PFSK-1 (cell line): ENCODE measurements at regions not wholly inside any gene's neighbourhood (a gene's known extent, or its start where the extent isn't known, plus 50 kb on each side); places are given as distances from the start of the nearest gene placed in this dataset.

ENCODE experiments used
- FOXP2 ChIP-seq: optimal IDR thresholded peaks from 2 replicates; pipeline ENCODE3; 2011; ENCODE audit warnings: borderline replicate concordance, control low read depth, inconsistent platforms; ENCODE audit not compliant: insufficient read depth; ENCODE audit errors: extremely low read length, extremely low read depth
- POLR2AphosphoS5 ChIP-seq: IDR thresholded peaks from 2 replicates; pipeline ENCODE4 v1.6.1; 2012; ENCODE audit warnings: low read depth, mild to moderate bottlenecking, control low read depth, low read length, moderate library complexity
- SIN3A ChIP-seq: IDR thresholded peaks from 2 replicates; pipeline ENCODE4 v1.6.1; 2012; ENCODE audit warnings: mild to moderate bottlenecking, low read length, moderate library complexity, borderline replicate concordance; ENCODE audit not compliant: insufficient read depth
- TAF1 ChIP-seq: IDR thresholded peaks from 2 replicates; pipeline ENCODE4 v1.6.1; 2012; ENCODE audit warnings: low read length, control low read depth, borderline replicate concordance; ENCODE audit not compliant: insufficient read depth
- TF ChIP-seq, protein P1 (sequence below), 2 experiments: IDR thresholded peaks; 2 replicates each; pipeline versions ENCODE4 v1.6.1 to v1.8.0; 2011 to 2012; ENCODE audit warnings: low read depth in 2 of 2, low read length in 2 of 2, control low read depth in 1 of 2, inconsistent platforms in 1 of 2, mild to moderate bottlenecking in 1 of 2, moderate library complexity in 1 of 2; ENCODE audit not compliant: insufficient read depth in 1 of 2

DNA sequence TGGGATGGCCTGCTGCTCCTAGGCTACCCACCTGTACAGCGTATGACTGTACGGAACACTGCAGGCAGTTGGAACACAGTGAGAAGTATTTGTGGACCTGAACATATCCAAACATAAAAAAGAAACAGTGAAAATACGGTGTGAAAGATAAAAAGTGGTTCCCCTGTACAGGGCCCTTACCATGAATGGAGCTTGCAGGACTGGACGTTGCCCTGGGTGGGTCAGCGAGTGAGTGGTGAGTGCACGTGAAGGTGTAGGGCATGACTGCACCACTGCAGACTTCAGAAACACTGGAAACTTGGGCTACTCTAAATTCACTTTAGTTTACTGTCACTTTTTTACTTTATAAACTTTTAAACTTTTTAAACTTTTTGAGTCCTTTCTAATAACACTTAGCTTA lies 71.2 kb upstream of the SLC6A6 start:
- TF ChIP-seq SIN3A: no peak
- TF ChIP-seq, protein P1, sequence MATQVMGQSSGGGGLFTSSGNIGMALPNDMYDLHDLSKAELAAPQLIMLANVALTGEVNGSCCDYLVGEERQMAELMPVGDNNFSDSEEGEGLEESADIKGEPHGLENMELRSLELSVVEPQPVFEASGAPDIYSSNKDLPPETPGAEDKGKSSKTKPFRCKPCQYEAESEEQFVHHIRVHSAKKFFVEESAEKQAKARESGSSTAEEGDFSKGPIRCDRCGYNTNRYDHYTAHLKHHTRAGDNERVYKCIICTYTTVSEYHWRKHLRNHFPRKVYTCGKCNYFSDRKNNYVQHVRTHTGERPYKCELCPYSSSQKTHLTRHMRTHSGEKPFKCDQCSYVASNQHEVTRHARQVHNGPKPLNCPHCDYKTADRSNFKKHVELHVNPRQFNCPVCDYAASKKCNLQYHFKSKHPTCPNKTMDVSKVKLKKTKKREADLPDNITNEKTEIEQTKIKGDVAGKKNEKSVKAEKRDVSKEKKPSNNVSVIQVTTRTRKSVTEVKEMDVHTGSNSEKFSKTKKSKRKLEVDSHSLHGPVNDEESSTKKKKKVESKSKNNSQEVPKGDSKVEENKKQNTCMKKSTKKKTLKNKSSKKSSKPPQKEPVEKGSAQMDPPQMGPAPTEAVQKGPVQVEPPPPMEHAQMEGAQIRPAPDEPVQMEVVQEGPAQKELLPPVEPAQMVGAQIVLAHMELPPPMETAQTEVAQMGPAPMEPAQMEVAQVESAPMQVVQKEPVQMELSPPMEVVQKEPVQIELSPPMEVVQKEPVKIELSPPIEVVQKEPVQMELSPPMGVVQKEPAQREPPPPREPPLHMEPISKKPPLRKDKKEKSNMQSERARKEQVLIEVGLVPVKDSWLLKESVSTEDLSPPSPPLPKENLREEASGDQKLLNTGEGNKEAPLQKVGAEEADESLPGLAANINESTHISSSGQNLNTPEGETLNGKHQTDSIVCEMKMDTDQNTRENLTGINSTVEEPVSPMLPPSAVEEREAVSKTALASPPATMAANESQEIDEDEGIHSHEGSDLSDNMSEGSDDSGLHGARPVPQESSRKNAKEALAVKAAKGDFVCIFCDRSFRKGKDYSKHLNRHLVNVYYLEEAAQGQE (IDR thresholded peaks at IDR 0.05; ENCODE audit: insufficient read depth in 1 of 2, low read depth in 2 of 2, low read length in 2 of 2): no peak
- TF ChIP-seq TAF1: no peak
- no peak for TF ChIP-seq FOXP2
- no peak for TF ChIP-seq POLR2AphosphoS5

DNA sequence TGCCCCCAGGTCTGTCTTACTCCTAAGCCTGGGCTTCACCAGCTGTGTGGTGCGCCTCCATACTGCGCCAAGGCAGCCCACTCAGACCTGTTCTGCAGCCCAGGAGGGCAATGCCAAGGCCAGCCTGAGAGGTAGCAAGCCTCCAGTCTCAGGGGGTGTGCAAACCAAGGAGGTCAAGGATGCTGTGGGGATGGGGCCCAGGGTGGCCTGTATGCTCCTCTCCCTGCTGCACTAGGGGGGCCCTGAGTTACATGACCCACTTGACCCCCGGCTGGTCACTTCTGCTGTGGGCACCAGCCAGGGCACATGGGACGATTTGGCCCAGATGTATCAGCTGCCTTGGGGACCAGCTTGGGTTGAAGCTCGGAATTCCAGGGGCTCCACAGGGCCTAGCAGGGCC lies 70.0 kb upstream of the SLC6A6 start:
- TF ChIP-seq POLR2AphosphoS5 (no peak), TAF1 (no peak), FOXP2 (no peak), SIN3A (no peak)
- TF ChIP-seq, protein P1 (IDR thresholded peaks at IDR 0.05; ENCODE audit: insufficient read depth in 1 of 2, low read depth in 2 of 2, low read length in 2 of 2): no peak

DNA sequence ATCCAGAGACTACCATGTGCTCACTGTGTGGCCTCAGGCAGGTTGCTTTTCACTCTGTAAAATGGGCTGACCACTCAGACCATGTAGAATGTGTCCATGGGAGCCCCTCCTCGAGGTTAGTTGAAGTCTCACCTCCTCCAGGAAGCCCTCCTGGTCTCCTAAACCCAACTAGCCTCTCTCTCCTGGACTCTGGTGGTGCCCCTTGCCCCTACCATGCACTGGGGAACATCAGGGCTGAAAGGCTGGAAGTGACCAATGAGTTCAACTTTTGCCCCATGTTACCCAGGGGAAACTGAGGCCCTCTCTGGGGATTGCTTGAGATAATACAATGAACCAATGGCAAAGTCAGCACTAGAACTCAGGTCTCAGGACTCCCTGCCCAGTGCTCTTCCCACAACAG lies 69.2 kb upstream of the SLC6A6 start:
- TF ChIP-seq, protein P1 (IDR thresholded peaks at IDR 0.05; ENCODE audit: insufficient read depth in 1 of 2, low read depth in 2 of 2, low read length in 2 of 2): no peak
- TF ChIP-seq TAF1 (no peak), SIN3A (no peak), FOXP2 (no peak), POLR2AphosphoS5 (no peak)

DNA sequence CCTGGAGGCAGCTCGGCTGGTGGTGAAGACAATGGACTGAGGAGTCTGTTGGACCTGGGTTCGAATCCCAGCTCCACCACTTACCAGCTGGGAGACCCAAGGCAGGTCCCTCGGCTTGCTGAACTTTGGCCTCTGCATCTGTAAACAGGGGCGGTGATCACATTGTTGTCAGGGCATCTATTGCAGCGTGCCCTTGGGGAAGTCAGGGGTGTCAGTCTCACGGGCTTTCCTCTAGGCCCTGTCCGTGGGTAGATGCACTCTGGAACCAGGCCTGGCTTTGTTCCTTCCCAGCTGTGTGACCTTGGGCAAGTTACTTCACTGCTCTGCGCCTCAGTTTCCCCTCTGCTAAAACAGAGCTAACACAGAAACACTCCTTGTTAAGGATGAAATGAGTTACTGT lies 68.8 kb upstream of the SLC6A6 start:
- TF ChIP-seq SIN3A (no peak), FOXP2 (no peak), TAF1 (no peak), POLR2AphosphoS5 (no peak)
- TF ChIP-seq, protein P1 (IDR thresholded peaks at IDR 0.05; ENCODE audit: insufficient read depth in 1 of 2, low read depth in 2 of 2, low read length in 2 of 2): no peak

DNA sequence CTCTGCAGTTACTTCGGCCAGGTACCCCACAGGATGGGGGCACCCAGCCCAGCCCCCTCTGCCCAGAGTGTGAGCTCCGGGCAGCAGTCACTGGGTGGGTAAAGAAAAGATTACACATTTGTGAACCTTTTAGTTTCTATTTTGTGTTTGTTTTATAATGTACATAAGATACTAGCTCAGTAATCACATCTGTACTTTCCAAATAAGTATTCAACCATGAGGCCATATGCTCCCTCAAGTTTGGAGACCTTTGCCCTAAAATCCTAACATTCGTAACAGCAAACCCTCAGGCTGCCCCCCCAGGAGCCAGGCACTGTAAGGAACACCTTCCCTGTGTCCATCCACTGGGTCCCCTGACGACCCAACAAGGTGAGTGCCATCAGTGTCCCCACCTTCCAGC lies 68.3 kb upstream of the SLC6A6 start:
- TF ChIP-seq POLR2AphosphoS5 (no peak), FOXP2 (no peak), SIN3A (no peak), TAF1 (no peak)
- TF ChIP-seq, protein P1 (IDR thresholded peaks at IDR 0.05; ENCODE audit: insufficient read depth in 1 of 2, low read depth in 2 of 2, low read length in 2 of 2): no peak
